ENCODE measurements at regions not wholly inside any gene's neighbourhood (a gene's known extent, or its start where the extent isn't known, plus 50 kb on each side); places are given as distances from the start of the nearest gene placed in this dataset.

- TF ChIP-seq CTCF (IDR thresholded peaks at IDR 0.05) (no peak), POLR2A (IDR thresholded peaks at IDR 0.05) (no peak)
Measured at GRCh38 chr5:89436464-89436863, 553.5 kb upstream of the MEF2C start.
